H1 (cell line): ENCODE measurements at regions not wholly inside any gene's neighbourhood (a gene's known extent, or its start where the extent isn't known, plus 50 kb on each side); places are given as distances from the start of the nearest gene placed in this dataset.

Source experiments
- CTCF ChIA-PET: fragments of 300-600 bp; sonication (Branson Sonifier 250); formaldehyde crosslinking; loops from one replicate; lab custom pipeline; 2021; ENCODE audit not compliant: partially characterized antibody; lab: Charles Lee
- POLR2A ChIA-PET: fragments of 300-600 bp; sonication (Branson Sonifier 250); formaldehyde crosslinking; loops from one replicate; lab custom pipeline; 2021; ENCODE audit warnings: inconsistent platforms; ENCODE audit not compliant: partially characterized antibody; lab: Charles Lee
- DNase-seq, 2 experiments: peaks; one replicate each; pipeline versions ENCODE4 v3.0.0 to v3.0.0-alpha.2; 2010 to 2022; ENCODE audit warnings: low spot score in 2 of 2, low read depth in 1 of 2, mixed read lengths in 1 of 2
- FAIRE-seq: peaks from 2 replicates; lab custom pipeline; 2011; peaks lifted over from hg19 to GRCh38; lab: Jason Lieb, UNC
- H2AFZ ChIP-seq: 2 replicates; pipeline ENCODE4 v1.8.1; 2012; ENCODE audit warnings: low read length, inconsistent platforms
- H2AK5ac ChIP-seq: 2 replicates; pipeline ENCODE4 v1.6.1; 2013; ENCODE audit warnings: low read depth, low read length
- H2BK120ac ChIP-seq: replicated peaks from 2 replicates; pipeline ENCODE3; 2013; ENCODE audit warnings: low read depth, low read length, inconsistent platforms
- H2BK12ac ChIP-seq: 2 replicates; pipeline ENCODE4 v1.6.1; 2013; ENCODE audit warnings: low read depth, low read length
- H2BK15ac ChIP-seq: 2 replicates; pipeline ENCODE4 v1.6.1; 2013; ENCODE audit warnings: low read length
- H2BK20ac ChIP-seq: 2 replicates; pipeline ENCODE4 v1.6.1; 2013; ENCODE audit warnings: low read length
- H2BK5ac ChIP-seq: 2 replicates; pipeline ENCODE4 v1.6.1; 2013; ENCODE audit warnings: low read depth, low read length
- H3K14ac ChIP-seq: 2 replicates; pipeline ENCODE4 v1.6.1; 2013; ENCODE audit warnings: inconsistent platforms; ENCODE audit not compliant: insufficient read length
- H3K18ac ChIP-seq: 2 replicates; pipeline ENCODE4 v1.6.1; 2013; ENCODE audit warnings: low read length; ENCODE audit errors: extremely low read depth
- H3K23ac ChIP-seq: 2 replicates; pipeline ENCODE4 v1.6.1; 2013; ENCODE audit warnings: inconsistent platforms; ENCODE audit not compliant: insufficient read length
- H3K23me2 ChIP-seq: 2 replicates; pipeline ENCODE4 v1.6.1; 2013; ENCODE audit warnings: low read depth, low read length
- H3K27ac ChIP-seq: 2 replicates; pipeline ENCODE4 v1.6.1; 2011; ENCODE audit warnings: low read depth, low read length, inconsistent platforms
- H3K27me3 ChIP-seq, 4 experiments: replicated peaks in 1 of 4; 1 replicate in 1 of 4; 2 replicates in 3 of 4; pipeline versions ENCODE4 v1.6.1 to v1.8.1; 2011 to 2013; ENCODE audit warnings: low read length in 3 of 4, mild to moderate bottlenecking in 3 of 4, inconsistent platforms in 2 of 4, mixed read lengths in 2 of 4, moderate library complexity in 1 of 4; ENCODE audit not compliant: control insufficient read depth in 3 of 4, insufficient read depth in 3 of 4; ENCODE audit errors: extremely low read depth in 1 of 4
- H3K36me3 ChIP-seq, 4 experiments: 2 replicates each; pipeline versions ENCODE4 v1.6.1 to v1.8.1; 2011 to 2013; ENCODE audit warnings: mild to moderate bottlenecking in 4 of 4, low read length in 3 of 4, moderate library complexity in 2 of 4, control low read depth in 1 of 4, inconsistent platforms in 1 of 4; ENCODE audit not compliant: insufficient read depth in 4 of 4, control insufficient read depth in 2 of 4
- H3K4ac ChIP-seq: replicated peaks from 2 replicates; pipeline ENCODE3; 2013; ENCODE audit warnings: low read length, low read depth, mixed read lengths, inconsistent platforms; ENCODE audit not compliant: insufficient read length
- H3K4me1 ChIP-seq, 4 experiments: replicated peaks in 1 of 4; 1 replicate in 1 of 4; 2 replicates in 3 of 4; pipeline versions ENCODE4 v1.6.1 to v1.8.1; 2011 to 2013; ENCODE audit warnings: low read length in 3 of 4, inconsistent platforms in 2 of 4, mixed read lengths in 1 of 4; ENCODE audit not compliant: insufficient read depth in 4 of 4, control insufficient read depth in 3 of 4
- H3K4me2 ChIP-seq, 2 experiments: 2 replicates each; pipeline versions ENCODE4 v1.6.1 to v1.8.1; 2011 to 2013; ENCODE audit warnings: low read depth in 2 of 2, low read length in 2 of 2, control low read depth in 1 of 2, inconsistent platforms in 1 of 2, mild to moderate bottlenecking in 1 of 2; ENCODE audit not compliant: insufficient read depth in 1 of 2
- H3K4me3 ChIP-seq, 4 experiments: fragments of 200-600, 300-600 bp in 1 of 4; sonication (generic), shearing (Covaris generic), sonication (Bioruptor Twin) in 1 of 4; 2 replicates each; pipeline versions ENCODE4 v1.5.1 to v1.8.1; 2011 to 2016; ENCODE audit warnings: low read length in 4 of 4, low read depth in 3 of 4, control low read depth in 2 of 4, inconsistent platforms in 2 of 4, mild to moderate bottlenecking in 2 of 4, mixed read lengths in 1 of 4, moderate library complexity in 1 of 4; ENCODE audit not compliant: insufficient read depth in 2 of 4; ENCODE audit errors: extremely low read depth in 1 of 4
- H3K56ac ChIP-seq: replicated peaks from 2 replicates; pipeline ENCODE3; 2013; ENCODE audit warnings: low read depth, mild to moderate bottlenecking, mixed read lengths, low read length, inconsistent platforms; ENCODE audit not compliant: insufficient read length
- H3K79me1 ChIP-seq: 2 replicates; pipeline ENCODE4 v1.6.1; 2013; ENCODE audit warnings: low read depth, low read length, control low read depth
- H3K79me2 ChIP-seq, 2 experiments: 2 replicates each; pipeline versions ENCODE4 v1.6.1 to v1.8.1; 2012 to 2013; ENCODE audit warnings: low read length in 2 of 2, mild to moderate bottlenecking in 2 of 2, inconsistent platforms in 1 of 2; ENCODE audit not compliant: insufficient read depth in 2 of 2, control insufficient read depth in 1 of 2
- H3K9ac ChIP-seq, 4 experiments: replicated peaks in 1 of 4; 1 replicate in 1 of 4; 2 replicates in 3 of 4; pipeline versions ENCODE4 v1.6.1 to v1.8.1; 2011 to 2013; ENCODE audit warnings: low read depth in 3 of 4, low read length in 3 of 4, control low read depth in 2 of 4, mild to moderate bottlenecking in 2 of 4, moderate library complexity in 2 of 4, inconsistent platforms in 1 of 4; ENCODE audit errors: extremely low read depth in 1 of 4
- H3K9me3 ChIP-seq, 2 experiments: 2 replicates each; pipeline versions ENCODE4 v1.6.1 to v1.8.1; 2012 to 2013; ENCODE audit warnings: mild to moderate bottlenecking in 2 of 2, moderate library complexity in 2 of 2, control low read depth in 1 of 2, inconsistent platforms in 1 of 2, low read depth in 1 of 2, low read length in 1 of 2, mixed read lengths in 1 of 2; ENCODE audit not compliant: insufficient read depth in 2 of 2
- H4K20me1 ChIP-seq, 2 experiments: replicated peaks in 1 of 2; 2 replicates each; pipeline versions ENCODE3 to v1.8.1; 2011 to 2013; ENCODE audit warnings: inconsistent platforms in 2 of 2, low read length in 2 of 2, mild to moderate bottlenecking in 1 of 2; ENCODE audit not compliant: insufficient read depth in 2 of 2, control insufficient read depth in 1 of 2
- H4K5ac ChIP-seq: 2 replicates; pipeline ENCODE4 v1.6.1; 2013; ENCODE audit warnings: low read length, low read depth, mixed read lengths, inconsistent platforms; ENCODE audit not compliant: insufficient read length
- H4K8ac ChIP-seq: 2 replicates; pipeline ENCODE4 v1.8.0; 2013; ENCODE audit warnings: mild to moderate bottlenecking, moderate library complexity, low read length, inconsistent platforms; ENCODE audit not compliant: insufficient read depth; ENCODE audit errors: extremely low read depth
- H4K91ac ChIP-seq: replicated peaks from 2 replicates; pipeline ENCODE3; 2013; ENCODE audit warnings: low read length, mixed read lengths, inconsistent platforms; ENCODE audit not compliant: insufficient read length
- SIX5 ChIP-seq: IDR thresholded peaks from 2 replicates; pipeline ENCODE4 v1.6.1; 2011; ENCODE audit warnings: mild to moderate bottlenecking, low read depth, low read length
- WGBS, 2 experiments: shearing (Covaris generic) in 1 of 2; methylation state at CpG; one replicate each; pipeline versions ENCODE4 v1.1.6 to v1.1.7; 2013 to 2015; ENCODE audit warnings: low lambda C conversion rate in 2 of 2, mixed read lengths in 2 of 2, inconsistent platforms in 1 of 2, low coverage in 1 of 2, missing lambda C conversion rate in 1 of 2; ENCODE audit not compliant: insufficient replicate concordance in 2 of 2, insufficient coverage in 1 of 2, insufficient read length in 1 of 2; ENCODE audit errors: extremely low coverage in 1 of 2, missing lambda C conversion rate in 1 of 2; 5-methylcytosine and 5-hydroxymethylcytosine counted together

DNA sequence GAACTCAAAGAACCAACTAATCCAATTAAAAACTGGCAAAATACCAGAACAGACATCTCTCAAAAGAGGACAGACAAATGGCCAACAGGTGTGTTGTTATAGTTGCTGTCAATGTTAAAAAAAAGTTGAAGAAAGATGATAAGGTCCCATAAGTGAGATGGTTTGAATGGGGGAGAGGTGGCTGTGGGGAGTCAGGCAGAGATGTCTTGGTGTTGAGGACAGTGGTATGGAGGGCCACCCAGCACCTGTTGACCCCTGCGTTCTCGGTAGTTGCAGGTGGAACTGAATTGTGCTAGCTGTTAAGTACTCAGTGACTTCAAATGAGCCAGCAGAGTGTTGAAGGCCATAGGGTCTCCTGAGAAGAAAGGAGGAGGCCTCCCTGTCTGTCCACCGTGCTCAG lies 55.9 kb upstream of the PITX1 start:
- no peak overlapping the region for H2BK15ac ChIP-seq
- H3K9ac ChIP-seq, result no peak overlapping the region
- H2BK120ac ChIP-seq, result no peak overlapping the region
- H4K91ac ChIP-seq, result no peak overlapping the region
- H3K23ac ChIP-seq, result no peak overlapping the region
- no peak overlapping the region for H3K4me3 ChIP-seq
- no peak overlapping the region for H3K18ac ChIP-seq
- DNase-seq, result no peak
- FAIRE-seq, result no peak
- H3K4me2 ChIP-seq, result no peak overlapping the region
- H3K36me3 ChIP-seq, result no peaks in the 10 kb centered on the region
- no peaks in the 10 kb centered on the region for H3K9me3 ChIP-seq
- H4K8ac ChIP-seq, result no peak overlapping the region
- H3K4ac ChIP-seq, result no peak overlapping the region
- H2AFZ ChIP-seq, result no peak overlapping the region
- H3K56ac ChIP-seq, result no peak overlapping the region
- H2BK20ac ChIP-seq, result no peak overlapping the region
- TF ChIP-seq SIX5, result no peak
- TF ChIP-seq, all 59 proteins: peak for 0
- no peaks in the 10 kb centered on the region for H3K79me1 ChIP-seq
- H3K27me3 ChIP-seq, result no peaks in the 10 kb centered on the region; a peak in 2 of 7 replicates
- no peak overlapping the region for H2BK12ac ChIP-seq
- ChIA-PET CTCF (no interaction called here), POLR2A (no interaction called here)
- no peak overlapping the region for H2AK5ac ChIP-seq
- H4K20me1 ChIP-seq, result no peaks in the 10 kb centered on the region
- H3K23me2 ChIP-seq, result no peaks in the 10 kb centered on the region
- no peak overlapping the region for H3K14ac ChIP-seq
- no peaks in the 10 kb centered on the region; a peak in 1 of 7 replicates for H3K4me1 ChIP-seq
- no peaks in the 10 kb centered on the region for H3K79me2 ChIP-seq
- WGBS, 2 experiments, result 94% methylated on average over 3 of the region's 3 CpGs; no CpG with 5 or more reads in 1 of the 2 experiments
- no peak overlapping the region for H4K5ac ChIP-seq
- H2BK5ac ChIP-seq, result no peak overlapping the region
- no peak overlapping the region for H3K27ac ChIP-seq
